ENCODE measurements at regions not wholly inside any gene's neighbourhood (a gene's known extent, or its start where the extent isn't known, plus 50 kb on each side); places are given as distances from the start of the nearest gene placed in this dataset.
A peak's percentile ranks its signal among the peaks of the same experiment; 100 is the strongest.

DNA sequence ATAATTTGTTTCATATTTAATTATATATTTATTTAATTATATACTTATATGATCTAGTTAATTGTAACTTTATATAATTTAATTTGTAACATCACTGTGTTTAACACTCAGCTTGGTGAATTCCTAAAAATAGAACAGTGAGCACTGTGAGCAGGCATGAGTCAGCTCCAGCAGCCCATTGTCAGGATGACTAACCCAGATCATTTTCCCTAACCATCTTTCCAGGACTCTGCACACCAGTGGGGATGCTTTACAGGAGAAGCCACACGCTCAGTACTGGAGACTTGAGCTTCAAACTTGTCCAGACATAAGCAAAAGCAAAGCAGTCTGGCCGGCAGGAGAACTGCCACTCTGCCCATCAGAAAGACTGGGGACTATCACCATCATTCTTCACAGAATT is 446.2 kb upstream of the TRPC7 start:
- DNase-seq (ENCODE audit: low read depth in 2 of 3, low spot score in 2 of 3), result no peak

DNA sequence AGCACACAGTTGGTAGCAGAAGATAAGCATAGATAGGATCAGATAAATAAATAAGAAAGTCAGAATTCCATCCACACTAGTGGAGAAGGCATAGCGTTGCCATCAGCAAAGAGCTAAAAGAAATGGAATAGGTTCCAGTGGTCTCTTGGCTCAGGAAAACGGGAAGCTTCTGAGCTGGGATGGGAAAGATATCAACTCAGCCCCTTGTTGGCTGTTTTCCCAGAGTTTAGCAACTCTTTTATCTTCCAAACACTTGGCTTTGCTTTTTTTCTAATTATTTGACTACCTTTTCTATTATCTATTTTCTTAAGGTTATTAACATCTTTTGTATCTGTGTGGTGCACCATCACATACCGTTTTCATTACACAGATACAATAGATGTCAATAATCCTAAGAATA is 445.7 kb upstream of the TRPC7 start:
- DNase-seq (ENCODE audit: low read depth in 2 of 3, low spot score in 2 of 3), result no peak

DNA sequence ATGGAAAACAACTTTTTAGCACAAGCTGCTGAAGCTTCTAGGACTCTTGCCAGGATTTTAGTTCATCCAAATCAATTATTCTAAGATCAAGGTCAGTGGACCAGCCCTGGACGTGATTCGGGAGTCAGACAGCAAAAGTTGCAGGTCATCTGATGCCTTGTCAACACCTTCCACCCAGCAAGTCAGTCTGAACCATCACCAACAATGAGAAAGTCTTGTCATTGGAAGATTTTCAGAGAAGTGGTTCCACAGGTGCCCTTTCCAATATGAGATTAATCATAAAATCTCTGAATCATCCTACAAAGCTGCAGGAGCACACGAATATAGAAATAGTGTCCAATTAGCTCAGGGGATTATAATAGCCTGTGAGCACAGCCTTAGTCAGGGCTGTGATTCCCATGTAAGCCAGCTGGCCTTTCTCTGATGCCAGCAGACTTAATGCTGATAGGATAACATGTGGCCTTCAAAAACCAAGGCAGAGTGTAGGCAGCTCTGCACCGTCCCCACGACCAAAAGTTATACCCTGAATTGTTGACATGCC is 445.0 kb upstream of the TRPC7 start:
- DNase-seq (ENCODE audit: low read depth in 2 of 3, low spot score in 2 of 3), result no peak

DNA sequence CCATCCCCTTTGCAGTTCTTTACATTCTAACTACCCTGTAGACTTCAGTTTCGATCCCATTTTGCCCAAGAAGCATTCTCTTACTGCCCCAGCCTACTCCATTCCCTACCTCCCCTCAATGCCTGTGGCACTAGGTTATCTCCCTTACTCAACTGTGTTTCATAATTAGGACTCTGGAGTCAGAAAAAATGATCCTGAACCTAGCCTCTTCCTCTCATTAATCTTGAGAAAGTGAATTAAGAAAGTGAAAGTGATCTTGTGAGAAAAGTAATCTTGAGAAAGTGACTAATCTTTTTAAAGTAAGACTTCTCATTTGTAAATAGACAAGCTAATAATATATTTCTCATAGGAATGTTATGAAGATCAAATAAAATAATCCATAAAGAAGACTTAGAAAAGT is 444.0 kb upstream of the TRPC7 start:
- DNase-seq (ENCODE audit: low read depth in 2 of 3, low spot score in 2 of 3), result no peak

DNA sequence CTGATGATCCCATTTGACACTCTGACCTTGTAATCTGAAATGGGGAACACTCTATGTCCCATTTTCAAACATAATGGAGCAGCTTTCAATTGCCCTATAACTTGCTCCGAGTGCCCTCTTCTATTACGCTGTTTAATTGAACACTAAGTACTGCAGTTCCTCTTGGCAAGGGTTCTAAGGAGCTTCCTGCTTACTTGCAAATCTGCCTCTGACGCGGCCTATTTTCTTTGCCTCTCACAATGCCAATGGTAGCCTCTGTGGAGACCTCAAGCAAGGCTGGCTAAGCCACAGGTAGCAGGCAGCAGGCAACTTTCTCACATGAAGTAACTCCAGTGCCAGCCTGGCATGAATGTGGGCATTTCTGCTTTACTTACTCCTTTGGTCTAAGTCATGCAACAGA is 443.4 kb upstream of the TRPC7 start:
- DNase-seq (ENCODE audit: low read depth in 2 of 3, low spot score in 2 of 3), result no peak

DNA sequence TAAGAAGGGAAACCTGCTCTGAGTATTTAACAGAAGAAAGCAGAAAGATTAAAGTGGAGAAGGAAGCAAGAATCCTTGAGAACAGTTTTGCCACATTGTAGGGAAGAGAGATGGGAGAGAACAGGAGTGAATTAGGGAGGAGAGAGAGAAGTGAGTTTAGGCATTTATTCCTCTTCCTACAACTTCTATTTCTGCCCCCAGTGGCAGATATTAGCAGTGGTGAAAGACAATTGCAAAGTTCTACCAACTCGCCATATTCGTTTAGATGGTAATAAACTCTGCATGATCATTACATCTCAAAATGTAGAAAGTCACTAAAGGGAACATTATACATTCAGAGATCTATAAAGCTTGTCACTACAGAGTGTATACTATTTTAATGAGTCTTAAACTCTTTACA is 440.1 kb upstream of the TRPC7 start:
- DNase-seq (ENCODE audit: low read depth in 2 of 3, low spot score in 2 of 3), result no peak

DNA sequence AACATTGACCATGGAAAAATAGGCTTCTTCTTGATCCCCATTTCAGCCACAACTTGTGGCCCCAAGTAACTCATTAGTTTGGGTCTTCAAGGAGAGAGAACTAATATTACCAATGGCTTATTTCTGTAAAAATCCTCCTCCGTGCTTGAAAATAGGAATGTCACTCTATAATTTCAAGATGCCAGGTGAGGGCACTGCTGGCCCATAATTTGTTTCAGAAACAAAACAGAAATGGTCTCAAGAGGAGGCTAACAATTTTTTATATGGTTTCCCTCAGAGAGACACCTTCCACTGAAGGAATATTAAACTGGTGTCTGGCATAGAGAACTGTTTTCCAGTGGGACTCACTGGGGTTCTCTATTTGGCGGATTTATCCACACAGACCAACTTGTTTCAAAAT is 437.0 kb upstream of the TRPC7 start:
- peak in 1 of 3 donors; percentile 4 for DNase-seq (ENCODE audit: low read depth in 2 of 3, low spot score in 2 of 3)

DNA sequence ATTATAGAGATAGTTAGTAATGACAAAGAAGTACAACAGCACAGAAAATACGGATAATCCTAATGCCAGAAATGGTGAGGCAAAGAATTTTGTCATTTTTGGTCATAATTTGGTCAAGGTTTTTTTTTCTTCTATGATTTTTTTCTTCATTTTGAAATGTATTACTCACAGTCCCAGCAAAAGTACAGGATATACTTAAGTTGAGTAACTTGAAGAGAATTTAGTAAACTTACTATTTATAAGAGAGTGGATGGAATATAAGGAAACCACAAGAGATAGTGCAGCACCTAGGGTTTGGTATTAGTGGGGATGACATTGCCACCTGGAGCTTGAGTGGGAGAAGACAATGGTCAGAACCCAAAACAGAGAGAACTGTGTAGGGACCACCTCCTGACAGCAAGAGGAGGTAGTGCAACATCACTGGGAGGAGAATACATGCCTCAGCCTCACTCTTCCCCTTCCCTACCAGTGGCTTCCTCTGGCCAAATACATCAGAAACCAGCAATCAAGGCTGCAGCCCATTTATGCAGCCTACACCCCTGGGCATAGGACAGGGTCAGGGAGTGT is 434.5 kb upstream of the TRPC7 start:
- DNase-seq (ENCODE audit: low read depth in 2 of 3, low spot score in 2 of 3), result no peak

DNA sequence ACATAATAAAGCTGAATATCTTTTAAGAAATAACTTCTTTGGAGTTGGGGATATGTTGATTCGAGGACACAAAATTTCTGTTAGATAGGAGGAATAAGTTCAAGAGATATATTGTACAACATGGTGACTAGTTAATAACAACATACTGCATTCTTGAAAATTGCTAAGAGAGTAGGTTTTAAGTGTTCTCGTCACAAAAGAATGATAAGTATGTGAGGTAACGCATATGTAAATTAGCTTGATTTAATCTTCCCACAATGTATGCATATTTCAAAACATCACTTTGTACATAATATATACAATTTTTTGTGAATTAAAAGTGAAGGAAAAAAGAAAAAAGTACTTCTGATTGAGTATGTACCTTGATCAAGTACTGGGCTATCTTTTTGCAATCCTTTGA is 428.0 kb upstream of the TRPC7 start:
- no peak for DNase-seq (ENCODE audit: low read depth in 2 of 3, low spot score in 2 of 3)

DNA sequence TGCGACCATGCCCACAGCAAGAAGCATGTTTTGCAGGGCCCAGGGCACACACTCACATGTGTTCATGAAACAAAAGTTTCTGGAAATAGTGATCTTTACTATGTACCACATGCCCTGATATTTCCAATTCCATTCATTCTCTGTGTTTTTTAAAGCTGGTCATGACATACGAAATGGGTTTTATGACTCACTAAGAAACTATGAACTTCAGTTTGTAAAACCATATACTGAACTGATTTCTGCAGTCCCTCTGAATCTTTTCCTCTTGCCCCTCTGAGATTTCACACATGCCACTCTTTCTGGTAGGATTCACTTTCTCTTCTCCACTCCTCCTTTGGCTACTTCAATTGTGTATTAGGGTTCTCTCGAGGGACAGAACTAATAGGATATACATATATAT is 416.1 kb upstream of the TRPC7 start:
- no peak for DNase-seq (ENCODE audit: low read depth in 2 of 3, low spot score in 2 of 3)

DNA sequence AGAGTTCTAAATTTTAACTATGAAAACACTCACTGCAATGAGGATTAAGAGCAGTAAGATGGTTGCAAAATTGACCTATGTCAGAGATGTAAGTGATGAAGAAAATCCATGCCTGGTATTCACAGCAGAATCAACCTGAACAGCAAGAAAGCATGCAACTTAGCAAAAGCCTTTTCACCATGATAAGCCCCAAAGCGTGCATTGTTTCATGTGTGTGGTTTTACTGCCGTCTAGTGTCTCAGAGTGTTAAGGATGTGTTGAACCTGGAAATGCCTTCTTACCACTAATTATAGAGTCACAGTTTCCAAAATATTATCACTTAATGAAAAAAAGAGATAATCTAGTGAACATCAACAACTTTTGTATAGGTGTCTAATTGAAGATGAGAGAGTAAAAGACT is 415.2 kb upstream of the TRPC7 start:
- peak in 1 of 3 donors; percentile 19 for DNase-seq (ENCODE audit: low read depth in 2 of 3, low spot score in 2 of 3)

DNA sequence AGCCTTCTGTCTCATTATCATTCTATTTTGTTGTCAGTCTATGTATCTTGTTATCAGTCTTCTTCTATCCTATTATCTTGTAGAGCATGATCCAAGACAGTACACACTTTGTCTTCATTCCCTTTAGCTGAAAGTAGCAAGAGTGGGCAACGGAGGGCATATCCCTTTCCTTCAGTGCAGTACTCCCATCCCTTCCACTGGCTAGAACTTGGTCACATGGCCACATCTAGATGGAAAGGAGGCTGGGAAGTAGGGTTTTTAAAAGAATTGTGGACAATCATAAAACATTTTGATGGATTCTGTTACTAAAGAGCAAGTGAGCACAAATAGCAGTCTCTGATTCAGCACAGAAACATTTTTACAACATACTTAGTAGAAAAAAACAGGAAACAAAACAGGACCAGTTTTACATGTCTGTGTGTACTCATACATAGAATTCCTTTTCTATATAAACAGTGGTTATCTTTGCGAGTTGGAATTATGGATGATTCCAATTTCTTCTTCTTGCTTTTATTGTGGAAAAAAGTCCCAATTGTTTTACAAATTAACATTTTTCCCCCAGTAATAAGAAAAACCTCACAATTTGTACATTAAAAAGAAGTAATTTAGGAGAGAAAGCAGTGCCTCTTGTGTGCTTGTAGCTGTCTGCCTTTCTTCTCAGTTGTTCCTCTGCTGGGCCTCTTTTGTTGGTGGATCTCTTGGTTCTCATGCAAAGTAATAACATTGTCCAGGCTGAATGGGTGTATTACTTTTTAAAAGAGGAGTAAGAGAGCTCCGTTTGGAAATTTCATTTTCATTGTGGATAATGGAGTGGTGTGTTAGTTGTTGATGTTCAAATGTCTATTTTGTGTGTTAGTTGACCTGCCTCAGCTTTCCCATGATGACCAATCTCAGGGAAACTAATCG is 410.9 kb upstream of the TRPC7 start:
- DNase-seq (ENCODE audit: low read depth in 2 of 3, low spot score in 2 of 3), result no peak

DNA sequence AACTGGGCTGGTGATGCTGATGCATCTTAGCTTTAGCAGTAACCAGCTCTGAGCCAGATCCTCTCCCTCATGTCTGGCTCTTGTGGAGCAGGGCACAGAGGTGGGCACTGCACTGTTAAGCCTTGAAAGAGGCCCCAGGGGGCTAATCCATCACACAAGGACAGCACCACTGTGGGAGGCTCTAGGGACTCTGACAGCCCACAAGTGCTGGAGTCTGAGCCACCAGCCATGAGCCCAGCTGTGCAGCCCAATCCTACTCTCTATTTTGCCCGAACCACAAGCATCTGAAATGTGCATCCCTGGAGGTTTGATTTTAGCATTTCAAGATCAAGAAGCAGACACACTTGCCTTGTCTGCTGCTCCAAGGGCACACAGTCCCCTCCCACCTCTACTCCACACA is 407.1 kb upstream of the TRPC7 start:
- no peak for DNase-seq (ENCODE audit: low read depth in 2 of 3, low spot score in 2 of 3)

DNA sequence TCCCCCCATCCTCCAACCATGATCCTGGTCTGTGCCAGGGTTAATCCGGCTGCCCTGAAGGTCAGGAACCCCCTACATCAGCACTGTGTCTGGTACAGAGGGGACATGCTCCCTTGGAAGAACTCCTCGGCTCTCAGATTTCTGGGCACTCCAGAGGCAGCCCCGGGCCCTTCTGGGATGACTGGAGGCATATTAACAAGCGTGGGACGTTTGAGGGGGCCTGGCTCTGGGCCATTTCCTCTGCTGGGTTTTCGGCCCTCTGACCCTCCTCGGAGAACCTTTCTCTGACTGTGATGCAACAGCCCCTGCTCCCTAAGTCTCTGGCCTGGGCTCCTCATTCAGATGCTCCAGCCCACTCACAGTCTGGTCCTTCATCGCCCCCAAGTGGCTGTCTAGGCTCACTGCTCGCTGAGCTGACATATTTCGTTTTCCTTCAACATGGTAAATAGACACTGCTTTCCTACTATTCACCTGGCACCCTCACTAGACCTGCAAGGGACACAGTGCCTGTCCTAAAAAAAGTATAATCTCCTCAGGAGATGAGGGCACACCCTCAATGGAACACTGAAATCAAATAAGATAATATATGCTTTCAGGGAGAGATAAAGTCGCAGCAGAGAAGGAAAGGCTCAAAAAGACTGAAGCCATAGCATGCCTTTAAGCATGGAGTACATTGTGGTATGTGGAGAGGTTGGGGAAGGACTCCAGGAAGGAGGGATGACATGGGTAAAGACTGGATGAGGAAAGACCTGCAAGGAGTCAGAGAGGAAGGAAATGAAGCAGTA is 404.7 kb upstream of the TRPC7 start:
- peak in 2 of 3 donors; percentile 40 to 80 for DNase-seq (ENCODE audit: low read depth in 2 of 3, low spot score in 2 of 3)

DNA sequence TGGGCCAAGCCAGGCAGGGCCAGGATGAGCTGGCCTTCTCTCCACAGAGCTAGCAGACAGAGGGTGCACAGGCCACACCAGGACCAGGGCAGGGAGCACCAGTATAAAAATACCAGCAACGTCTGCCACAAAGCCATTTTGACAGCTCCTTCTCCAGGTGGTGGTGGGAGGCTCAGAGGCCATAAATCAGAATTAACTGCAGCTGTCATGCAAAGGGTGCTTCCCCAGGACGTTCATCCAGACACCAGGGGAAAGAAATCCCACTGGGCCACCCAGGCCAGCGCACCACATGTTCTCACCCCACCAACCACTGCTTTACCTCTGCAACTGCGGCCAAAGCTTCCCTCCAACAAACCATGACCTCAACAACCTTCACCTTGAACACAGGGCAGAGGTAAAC is 403.7 kb upstream of the TRPC7 start:
- DNase-seq (ENCODE audit: low read depth in 2 of 3, low spot score in 2 of 3), result no peak

DNA sequence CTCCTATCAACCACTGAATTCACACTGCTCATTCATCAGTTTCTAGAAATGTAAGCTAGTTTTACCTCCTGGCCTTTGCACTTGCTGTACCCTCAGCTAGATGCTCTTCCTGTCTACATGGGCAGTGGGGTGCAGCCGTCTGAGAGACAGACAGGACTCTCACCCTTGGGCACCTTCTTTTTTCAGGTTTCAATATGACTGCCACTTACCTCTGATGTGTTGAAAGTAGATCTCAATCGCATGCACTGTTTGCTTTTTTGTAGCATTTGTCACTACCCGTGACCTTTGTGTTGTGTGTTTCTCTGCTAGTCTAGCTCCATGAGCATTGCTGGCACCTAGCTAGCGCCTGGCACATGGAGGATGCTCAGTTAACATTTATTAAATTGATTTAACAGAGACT is 403.1 kb upstream of the TRPC7 start:
- no peak for DNase-seq (ENCODE audit: low read depth in 2 of 3, low spot score in 2 of 3)

DNA sequence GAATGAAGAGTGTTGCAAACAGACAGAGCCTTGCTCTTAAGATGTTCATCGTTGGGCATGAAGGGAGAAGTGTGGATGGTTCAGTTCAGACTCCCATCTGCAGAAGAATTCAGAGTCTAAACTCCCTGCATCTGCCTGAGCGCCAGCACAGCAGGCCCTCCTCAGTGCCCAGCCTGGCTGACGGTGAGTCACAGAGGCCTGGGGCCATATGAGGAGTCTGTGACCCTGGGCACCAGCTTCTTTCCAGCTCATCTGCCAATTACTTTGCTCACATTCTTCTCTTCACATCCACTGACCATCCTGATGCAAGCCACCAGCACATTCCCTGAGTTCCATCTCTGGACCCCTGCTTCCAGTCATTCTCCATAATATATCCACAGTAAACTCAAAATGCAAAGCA is 401.1 kb upstream of the TRPC7 start:
- DNase-seq (ENCODE audit: low read depth in 2 of 3, low spot score in 2 of 3), result no peak

DNA sequence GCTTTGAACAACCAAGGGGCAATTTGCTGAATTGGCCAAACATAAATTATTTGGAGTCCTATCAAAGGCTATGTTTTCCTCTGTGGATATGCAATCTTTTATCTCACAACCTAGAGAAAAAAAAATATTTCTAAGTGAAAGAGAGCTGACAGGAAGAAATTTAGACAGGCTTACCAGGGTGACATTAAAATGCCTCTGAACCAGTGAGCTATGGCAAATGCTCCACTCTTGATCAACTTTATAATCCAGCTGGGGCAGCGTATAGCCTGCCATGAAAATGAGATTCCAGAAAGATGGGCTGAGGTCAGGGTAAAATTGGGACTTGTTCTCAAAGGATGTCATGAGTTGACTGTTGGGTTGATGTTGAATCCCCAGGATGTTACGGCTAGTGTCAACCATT is 399.3 kb upstream of the TRPC7 start:
- no peak for DNase-seq (ENCODE audit: low read depth in 2 of 3, low spot score in 2 of 3)

DNA sequence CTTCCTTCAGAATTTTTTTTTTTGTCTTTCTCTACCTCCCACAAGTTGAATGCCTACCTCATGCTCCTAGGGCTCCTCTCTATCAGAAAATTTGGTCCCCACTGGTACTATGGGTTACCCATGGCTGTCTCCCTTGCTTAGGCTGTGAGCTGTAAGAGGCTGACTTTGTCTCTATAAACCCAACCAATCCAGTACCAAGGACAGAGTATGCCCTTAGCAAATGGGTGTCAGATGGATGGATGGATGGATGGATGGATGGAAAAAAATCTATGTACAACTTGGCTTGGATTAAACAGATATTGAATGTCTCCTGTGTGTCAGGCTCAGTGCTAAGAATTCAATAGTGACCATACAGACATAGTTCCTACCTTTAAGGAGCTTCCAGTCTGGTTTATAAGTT is 398.2 kb upstream of the TRPC7 start:
- DNase-seq (ENCODE audit: low read depth in 2 of 3, low spot score in 2 of 3), result no peak

DNA sequence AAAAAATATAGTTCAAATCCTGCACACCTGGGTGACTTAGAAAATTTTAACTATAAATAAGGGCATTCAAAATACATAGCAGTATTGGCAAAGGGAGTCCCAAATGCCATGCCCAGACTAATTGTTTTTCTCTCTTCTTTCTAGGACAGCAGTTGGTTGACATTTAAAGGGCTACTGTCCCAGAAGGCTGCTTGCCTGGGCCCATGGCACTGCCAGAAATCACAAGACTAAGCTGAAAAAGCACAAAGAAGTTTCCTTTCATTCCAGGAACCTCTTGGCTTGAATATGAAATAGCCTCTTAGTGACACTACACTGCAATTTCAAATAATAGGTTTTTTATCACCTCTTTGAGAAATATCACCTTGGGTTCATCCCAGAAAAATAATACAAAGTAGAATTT is 388.9 kb upstream of the TRPC7 start:
- DNase-seq (ENCODE audit: low read depth in 2 of 3, low spot score in 2 of 3), result no peak

DNA sequence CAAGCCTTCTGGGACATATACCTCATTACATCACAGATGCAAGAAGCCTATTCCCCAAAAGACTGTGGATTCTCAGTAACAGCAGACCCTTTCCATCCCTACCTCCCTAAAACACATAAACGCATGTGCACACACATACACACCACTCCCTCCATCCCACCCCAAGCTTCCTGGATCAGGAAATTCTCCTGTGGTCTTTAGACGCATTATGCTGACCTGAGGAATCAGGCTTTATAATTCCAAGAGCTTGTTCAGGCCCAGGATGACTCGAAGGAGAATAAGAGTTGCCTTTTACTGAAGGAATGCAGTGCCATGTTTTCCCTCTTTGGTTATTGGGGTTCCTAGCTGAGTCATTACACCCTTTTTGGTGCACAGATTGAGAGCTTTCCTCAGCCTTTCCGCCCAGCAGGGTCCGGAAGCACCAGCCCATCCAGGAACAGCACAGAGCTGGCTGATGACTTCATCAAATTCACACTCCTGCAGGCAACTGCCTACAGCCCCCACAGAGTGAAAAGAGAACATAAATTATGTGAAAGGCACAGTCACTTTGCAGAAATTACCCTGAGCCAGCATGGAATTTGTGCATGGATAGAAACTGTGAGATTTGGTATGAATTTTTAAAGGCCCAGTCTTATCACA is 385.0 kb upstream of the TRPC7 start:
- no peak for DNase-seq (ENCODE audit: low read depth in 2 of 3, low spot score in 2 of 3)

Measured in hematopoietic multipotent progenitor cell (in vitro differentiated cells).